OCI-LY1 (cell line): ENCODE measurements at regions not wholly inside any gene's neighbourhood (a gene's known extent, or its start where the extent isn't known, plus 50 kb on each side); places are given as distances from the start of the nearest gene placed in this dataset.

ENCODE experiments used
- CTCF ChIP-seq: fragments of 200-600 bp; sonication (generic), shearing (Covaris generic); IDR thresholded peaks from 2 replicates; pipeline ENCODE4 v1.5.1; 2017; ENCODE audit warnings: mild to moderate bottlenecking, antibody characterized with exemption, low read length, moderate library complexity, mixed read lengths
- EZH2 ChIP-seq: fragments of 200-600 bp; sonication (generic), shearing (Covaris generic); IDR thresholded peaks from 2 replicates; pipeline ENCODE4 v1.8.0; 2017; ENCODE audit warnings: borderline replicate concordance, mixed run types, mild to moderate bottlenecking, antibody characterized with exemption, low read length, moderate library complexity, mixed read lengths

GRCh38 chr4:138499627-138500026 is 257.5 kb upstream of the SLC7A11 start:
- TF ChIP-seq CTCF = peak; percentile 32; the same call in 1 of the 2 replicates
- no peak for TF ChIP-seq EZH2
